Glutamatergic neuron (in vitro differentiated cells): ENCODE measurements at regions not wholly inside any gene's neighbourhood (a gene's known extent, or its start where the extent isn't known, plus 50 kb on each side); places are given as distances from the start of the nearest gene placed in this dataset.
"Not testable (repeated sequence)": the region's sequence is repeated elsewhere in the genome, so short reads cannot be mapped to it uniquely, and the experiment has no call there.

Experiments
- DNase-seq: peaks from one replicate; pipeline ENCODE4 v3.0.0; 2022
- H3K27ac Mint-ChIP-seq: one replicate; pipeline ENCODE4 v1.8.0; 2020; ENCODE audit warnings: mild to moderate bottlenecking, mixed read lengths, inconsistent platforms; ENCODE audit not compliant: unreplicated experiment
- H3K27me3 Mint-ChIP-seq: one replicate; pipeline ENCODE4 v1.8.0; 2020; ENCODE audit warnings: mild to moderate bottlenecking, moderate library complexity, mixed read lengths, inconsistent platforms; ENCODE audit not compliant: unreplicated experiment
- H3K36me3 Mint-ChIP-seq: one replicate; pipeline ENCODE4 v1.8.0; 2020; ENCODE audit warnings: mild to moderate bottlenecking, mixed read lengths, inconsistent platforms; ENCODE audit not compliant: unreplicated experiment
- H3K4me1 Mint-ChIP-seq: one replicate; pipeline ENCODE4 v1.8.0; 2020; ENCODE audit warnings: mild to moderate bottlenecking, low read depth, mixed read lengths, inconsistent platforms; ENCODE audit not compliant: unreplicated experiment
- H3K4me3 Mint-ChIP-seq: one replicate; pipeline ENCODE4 v1.8.0; 2020; ENCODE audit warnings: mild to moderate bottlenecking, mixed read lengths, inconsistent platforms; ENCODE audit not compliant: unreplicated experiment
- H3K9me3 Mint-ChIP-seq: one replicate; pipeline ENCODE4 v1.8.0; 2020; ENCODE audit warnings: mild to moderate bottlenecking, moderate library complexity, mixed read lengths, inconsistent platforms; ENCODE audit not compliant: unreplicated experiment
- TF ChIP-seq, protein P1 (sequence below): fragments of 200-600 bp; sonication (generic); IDR thresholded peaks from one replicate; pipeline ENCODE4 v1.5.0; 2021; ENCODE audit not compliant: partially characterized antibody, unreplicated experiment

DNA sequence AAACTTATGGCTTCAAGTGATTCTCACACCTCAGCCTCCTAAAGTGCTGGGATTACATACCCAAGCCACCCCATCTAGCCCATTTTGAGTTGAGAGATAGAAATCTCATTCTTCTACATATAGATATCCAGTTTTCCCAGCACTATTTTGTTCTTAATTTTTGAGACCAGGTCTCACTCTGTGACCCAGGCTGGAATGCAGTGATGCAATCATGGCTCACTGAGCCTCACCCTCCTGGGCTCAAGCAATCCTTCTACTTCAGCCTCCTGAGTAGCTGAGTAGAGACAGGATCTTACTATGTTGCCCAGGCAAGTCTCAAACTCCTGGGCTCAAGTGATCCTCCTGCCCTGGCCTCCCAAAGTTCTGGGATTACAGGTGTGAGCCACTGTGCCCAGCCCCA lies 60.9 kb upstream of the CTNNA1 start:
- DNase-seq, result no peak
- H3K27ac Mint-ChIP-seq, result no peak overlapping the region
- H3K4me3 Mint-ChIP-seq, result no peak overlapping the region
- peaks cover 4% of the 10 kb centered on the region for H3K36me3 Mint-ChIP-seq
- no peaks in the 10 kb centered on the region for H3K4me1 Mint-ChIP-seq
- peaks cover 2% of the 10 kb centered on the region for H3K9me3 Mint-ChIP-seq
- peaks cover 2% of the 10 kb centered on the region for H3K27me3 Mint-ChIP-seq
- TF ChIP-seq, protein P1, sequence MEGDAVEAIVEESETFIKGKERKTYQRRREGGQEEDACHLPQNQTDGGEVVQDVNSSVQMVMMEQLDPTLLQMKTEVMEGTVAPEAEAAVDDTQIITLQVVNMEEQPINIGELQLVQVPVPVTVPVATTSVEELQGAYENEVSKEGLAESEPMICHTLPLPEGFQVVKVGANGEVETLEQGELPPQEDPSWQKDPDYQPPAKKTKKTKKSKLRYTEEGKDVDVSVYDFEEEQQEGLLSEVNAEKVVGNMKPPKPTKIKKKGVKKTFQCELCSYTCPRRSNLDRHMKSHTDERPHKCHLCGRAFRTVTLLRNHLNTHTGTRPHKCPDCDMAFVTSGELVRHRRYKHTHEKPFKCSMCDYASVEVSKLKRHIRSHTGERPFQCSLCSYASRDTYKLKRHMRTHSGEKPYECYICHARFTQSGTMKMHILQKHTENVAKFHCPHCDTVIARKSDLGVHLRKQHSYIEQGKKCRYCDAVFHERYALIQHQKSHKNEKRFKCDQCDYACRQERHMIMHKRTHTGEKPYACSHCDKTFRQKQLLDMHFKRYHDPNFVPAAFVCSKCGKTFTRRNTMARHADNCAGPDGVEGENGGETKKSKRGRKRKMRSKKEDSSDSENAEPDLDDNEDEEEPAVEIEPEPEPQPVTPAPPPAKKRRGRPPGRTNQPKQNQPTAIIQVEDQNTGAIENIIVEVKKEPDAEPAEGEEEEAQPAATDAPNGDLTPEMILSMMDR, result no peak

DNA sequence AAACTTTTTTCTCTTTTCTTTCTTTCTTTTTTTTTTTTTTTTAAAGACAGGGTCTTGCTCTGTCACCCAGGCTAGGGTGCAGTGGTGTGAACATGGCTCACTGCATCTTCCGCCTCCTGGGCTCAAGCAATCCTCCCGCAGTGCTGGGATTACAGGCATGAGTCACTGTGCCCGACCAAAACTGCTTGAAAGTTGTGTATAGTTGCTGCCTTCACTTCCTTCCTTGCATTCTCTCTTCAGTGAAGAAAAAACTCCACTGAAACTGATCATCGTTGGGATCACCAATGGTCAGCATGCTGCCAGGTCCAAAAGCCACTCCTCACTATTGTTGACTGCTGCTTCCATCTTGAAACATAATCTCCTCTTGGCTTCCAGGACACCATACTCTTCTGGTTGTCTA lies 66.6 kb upstream of the CTNNA1 start:
- TF ChIP-seq, protein P1, result no peak
- H3K36me3 Mint-ChIP-seq, result peaks cover 20% of the 10 kb centered on the region
- H3K27me3 Mint-ChIP-seq, result no peaks in the 10 kb centered on the region
- no peak overlapping the region for H3K27ac Mint-ChIP-seq
- H3K4me1 Mint-ChIP-seq, result no peaks in the 10 kb centered on the region
- no peak overlapping the region for H3K4me3 Mint-ChIP-seq
- DNase-seq, result no peak
- H3K9me3 Mint-ChIP-seq, result peaks cover 2% of the 10 kb centered on the region

DNA sequence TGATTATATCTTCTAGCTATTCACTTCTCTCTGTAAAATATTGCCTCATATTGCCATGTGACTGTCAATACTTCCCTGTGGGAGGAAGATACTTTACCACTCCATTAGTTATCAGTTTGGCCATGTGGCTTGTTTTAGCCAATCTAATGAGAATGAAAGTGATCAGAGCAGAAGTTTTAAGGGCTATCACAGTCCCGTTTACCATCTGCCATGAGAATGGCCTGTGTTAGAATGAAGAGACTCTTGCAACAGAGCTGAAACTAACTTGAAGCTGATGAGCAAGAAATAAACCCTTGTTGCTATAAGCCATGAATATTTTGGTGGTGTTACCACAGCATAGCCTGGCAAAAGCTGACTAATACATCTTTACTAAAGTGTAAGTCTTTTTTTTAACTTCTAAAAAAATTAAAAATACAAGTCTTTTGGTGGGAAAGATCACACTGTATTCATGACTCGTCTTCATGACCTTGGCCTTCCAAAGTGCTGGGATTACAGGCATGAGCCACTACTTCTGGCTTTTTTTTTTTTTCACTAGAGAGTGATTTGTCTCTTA lies 68.0 kb upstream of the CTNNA1 start:
- Mint-ChIP-seq H3K27ac (no peak overlapping the region), H3K9me3 (peaks cover 2% of the 10 kb centered on the region), H3K4me3 (no peak overlapping the region), H3K4me1 (no peaks in the 10 kb centered on the region), H3K36me3 (peaks cover 20% of the 10 kb centered on the region), H3K27me3 (no peaks in the 10 kb centered on the region)
- TF ChIP-seq, protein P1, result no peak
- DNase-seq, result no peak

DNA sequence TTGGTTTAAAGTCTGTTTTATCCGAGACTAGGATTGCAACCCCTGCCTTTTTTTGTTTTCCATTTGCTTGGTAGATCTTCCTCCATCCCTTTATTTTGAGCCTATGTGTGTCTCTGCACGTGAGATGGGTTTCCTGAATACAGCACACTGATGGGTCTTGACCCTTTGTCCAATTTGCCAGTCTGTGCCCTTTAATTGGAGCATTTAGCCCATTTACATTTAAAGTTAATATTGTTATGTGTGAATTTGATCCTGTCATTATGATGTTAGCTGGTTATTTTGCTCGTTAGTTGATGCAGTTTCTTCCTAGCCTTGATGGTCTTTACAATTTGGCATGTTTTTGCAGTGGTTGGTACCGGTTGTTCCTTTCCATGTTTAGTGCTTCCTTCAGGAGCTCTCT lies 70.8 kb upstream of the CTNNA1 start:
- DNase-seq, H3K4me3 Mint-ChIP-seq, H3K9me3 Mint-ChIP-seq, H3K4me1 Mint-ChIP-seq, H3K27me3 Mint-ChIP-seq, H3K27ac Mint-ChIP-seq: not testable (repeated sequence)
- peaks cover 15% of the 10 kb centered on the region for H3K36me3 Mint-ChIP-seq

DNA sequence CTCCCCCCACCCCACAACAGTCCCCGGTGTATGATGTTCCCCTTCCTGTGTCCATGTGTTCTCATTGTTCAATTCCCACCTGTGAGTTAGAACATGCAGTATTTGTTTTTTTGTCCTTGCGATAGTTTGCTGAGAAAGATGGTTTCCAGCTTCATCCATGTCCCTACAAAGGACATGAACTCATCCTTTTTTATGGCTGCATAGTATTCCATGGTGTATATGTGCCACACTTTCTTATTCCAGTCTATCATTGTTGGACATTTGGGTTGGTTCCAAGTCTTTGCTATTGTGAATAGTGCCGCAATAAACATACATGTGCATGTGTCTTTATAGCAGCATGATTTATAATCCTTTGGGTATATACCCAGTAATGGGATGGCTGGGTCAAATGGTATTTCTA lies 74.4 kb upstream of the CTNNA1 start:
- H3K9me3 Mint-ChIP-seq, H3K4me1 Mint-ChIP-seq, H3K36me3 Mint-ChIP-seq, H3K27me3 Mint-ChIP-seq, DNase-seq, H3K27ac Mint-ChIP-seq, H3K4me3 Mint-ChIP-seq: not testable (repeated sequence)

DNA sequence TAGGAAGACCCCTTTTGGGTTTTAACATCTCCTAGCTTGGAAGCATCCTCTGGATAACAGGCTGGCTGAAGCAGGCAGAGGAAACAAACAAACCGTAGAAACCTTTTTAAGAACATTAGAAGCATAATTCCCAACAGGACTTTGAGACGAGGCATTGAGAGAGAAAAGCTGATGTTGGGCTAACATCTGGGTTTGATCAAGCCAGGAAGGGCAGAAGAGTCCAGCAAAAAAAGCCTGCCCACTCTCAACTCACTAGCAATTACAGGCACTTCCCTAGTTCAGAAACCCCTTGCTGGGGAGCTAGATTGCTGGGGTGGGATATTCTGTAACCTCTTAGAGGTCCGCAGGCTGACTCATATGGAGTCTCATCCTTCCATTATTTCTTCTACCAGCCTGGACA lies 75.4 kb upstream of the CTNNA1 start:
- Mint-ChIP-seq H3K27me3 (no peaks in the 10 kb centered on the region), H3K4me1 (no peaks in the 10 kb centered on the region), H3K27ac (no peak overlapping the region), H3K4me3 (no peak overlapping the region), H3K36me3 (no peaks in the 10 kb centered on the region), H3K9me3 (peaks cover 4% of the 10 kb centered on the region)
- no peak for DNase-seq
- TF ChIP-seq, protein P1, result no peak
